LoVo (cell line): ENCODE measurements at regions not wholly inside any gene's neighbourhood (a gene's known extent, or its start where the extent isn't known, plus 50 kb on each side); places are given as distances from the start of the nearest gene placed in this dataset.

Experiments used
- DNase-seq: peaks from one replicate; pipeline ENCODE4 v3.0.0-alpha.2; 2016; ENCODE audit warnings: low spot score

- DNase-seq: no peak
Observed at GRCh38 chr2:7722212-7722910, 805.1 kb downstream of the RNF144A start.

GRCh38 chr2:7724336-7724735 is 807.1 kb downstream of the RNF144A start:
- no peak for DNase-seq

GRCh38 chr2:7725171-7725849 is 808.1 kb downstream of the RNF144A start:
- no peak for DNase-seq

DNA sequence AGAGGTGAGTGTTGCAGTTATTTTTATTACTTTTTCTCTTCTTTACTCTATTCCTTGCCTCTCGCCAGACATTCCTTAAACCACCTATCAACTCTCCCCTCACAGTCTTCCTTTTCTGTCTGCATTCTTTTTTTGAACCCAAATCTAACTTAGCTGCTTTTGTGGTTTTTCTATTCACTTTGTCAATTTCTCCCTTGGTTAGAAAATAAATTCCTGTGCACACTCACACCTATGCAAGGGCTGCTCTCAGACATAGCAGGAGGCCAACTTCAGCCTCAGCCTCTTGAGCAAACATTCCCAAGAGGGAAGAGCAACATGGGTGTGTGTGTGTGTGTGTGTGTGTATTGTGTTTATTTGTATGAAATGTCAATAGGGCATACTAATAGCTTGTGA is 808.6 kb downstream of the RNF144A start:
- no peak for DNase-seq

- DNase-seq: no peak
Observed at GRCh38 chr2:7726989-7727388, 809.8 kb downstream of the RNF144A start.

- DNase-seq: no peak
Observed at GRCh38 chr2:7728388-7728787, 811.2 kb downstream of the RNF144A start.

DNA sequence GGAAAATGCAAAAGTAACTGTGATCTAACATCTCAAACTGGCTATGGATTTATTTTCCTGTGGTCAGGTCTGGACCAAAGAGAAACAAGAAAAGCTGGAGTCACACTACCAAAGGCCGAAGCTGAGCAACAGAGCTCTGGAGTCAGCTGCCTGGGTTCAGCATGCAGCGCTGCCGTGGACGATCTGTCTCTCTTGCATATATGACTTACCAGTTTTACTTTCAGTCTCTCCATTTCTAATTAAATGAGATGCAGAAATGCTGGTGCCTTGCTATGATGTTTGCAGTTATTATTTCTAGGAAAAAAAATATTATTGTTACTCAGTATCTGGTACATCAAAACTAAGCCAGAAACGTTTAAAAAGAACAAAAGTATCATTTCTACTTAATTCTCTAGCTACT is 813.2 kb downstream of the RNF144A start:
- DNase-seq: no peak

DNA sequence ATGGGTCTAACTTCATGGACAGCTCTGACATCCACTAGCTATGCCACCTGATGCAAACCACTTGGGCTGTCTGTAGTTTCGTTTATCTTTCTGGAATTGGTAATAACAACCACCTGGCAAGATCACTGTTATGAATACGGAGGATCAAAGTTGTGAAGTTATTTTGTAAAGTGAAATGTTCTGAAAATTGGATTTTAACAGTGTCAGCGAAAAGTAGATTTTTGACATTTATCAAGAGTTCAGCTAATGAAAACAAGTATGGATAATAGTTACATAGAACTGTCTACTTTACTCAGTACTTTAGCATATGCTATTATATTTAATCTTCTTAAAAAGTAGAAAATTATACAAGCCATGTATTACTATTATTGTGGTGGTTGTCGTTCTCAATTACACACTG is 813.8 kb downstream of the RNF144A start:
- DNase-seq: no peak

GRCh38 chr2:7732497-7732896 is 815.3 kb downstream of the RNF144A start:
- DNase-seq: no peak

DNA sequence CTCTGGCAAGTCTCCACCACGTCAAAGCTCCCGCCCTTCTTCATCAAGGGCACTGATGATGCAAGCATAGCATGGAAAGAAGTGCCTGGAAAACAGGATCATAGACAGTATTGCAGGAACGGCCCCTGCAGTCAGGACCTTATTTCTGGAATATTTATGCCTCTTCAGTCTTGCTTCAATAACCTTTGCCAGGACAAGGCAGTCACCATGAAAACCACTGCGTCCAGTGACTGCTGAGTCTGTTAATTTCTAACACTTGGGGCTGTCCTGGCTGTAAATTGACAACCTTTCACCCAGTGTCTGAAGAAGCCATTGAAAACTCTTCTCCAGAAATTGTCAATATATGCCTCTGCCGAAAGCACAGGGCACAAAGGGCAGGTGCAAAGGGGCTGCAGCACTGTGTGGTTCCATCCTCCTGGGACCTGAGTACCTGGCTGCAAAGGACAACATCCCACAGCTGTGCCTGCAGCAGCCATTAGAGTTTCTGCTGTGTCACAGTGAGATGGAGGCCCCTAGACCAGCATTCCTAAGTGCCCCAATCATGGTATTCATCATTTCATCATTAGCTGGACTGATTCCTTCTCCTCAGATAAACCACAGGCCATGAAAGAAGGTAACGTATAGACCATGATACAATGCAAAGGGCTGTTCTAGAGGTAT is 819.6 kb downstream of the RNF144A start:
- DNase-seq: no peak

DNA sequence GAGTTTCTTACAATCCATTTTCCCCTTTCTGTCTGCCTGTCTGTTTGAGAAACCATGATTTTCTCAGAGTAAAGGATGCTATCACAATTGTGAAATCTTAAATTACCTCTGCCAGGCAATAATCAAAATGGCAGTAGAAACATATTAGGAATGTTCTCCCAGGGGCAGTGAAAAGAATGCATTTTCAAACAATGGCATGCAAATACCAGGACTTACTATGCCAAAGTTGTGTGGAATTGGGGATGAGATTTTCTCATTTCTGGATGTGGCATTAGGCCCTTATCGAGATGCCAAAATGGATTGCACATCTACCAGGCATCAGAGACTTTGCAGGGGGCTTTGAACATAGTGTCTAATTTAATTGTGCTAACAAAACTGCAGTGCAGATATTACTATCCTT is 821.4 kb downstream of the RNF144A start:
- DNase-seq: no peak

GRCh38 chr2:7740114-7740513 is 822.9 kb downstream of the RNF144A start:
- DNase-seq: no peak

- DNase-seq: no peak
Observed at GRCh38 chr2:7742301-7742700, 825.1 kb downstream of the RNF144A start.

- no peak for DNase-seq
Observed at GRCh38 chr2:7744827-7745226, 827.6 kb downstream of the RNF144A start.

GRCh38 chr2:7745369-7745768 is 828.2 kb downstream of the RNF144A start:
- no peak for DNase-seq

DNA sequence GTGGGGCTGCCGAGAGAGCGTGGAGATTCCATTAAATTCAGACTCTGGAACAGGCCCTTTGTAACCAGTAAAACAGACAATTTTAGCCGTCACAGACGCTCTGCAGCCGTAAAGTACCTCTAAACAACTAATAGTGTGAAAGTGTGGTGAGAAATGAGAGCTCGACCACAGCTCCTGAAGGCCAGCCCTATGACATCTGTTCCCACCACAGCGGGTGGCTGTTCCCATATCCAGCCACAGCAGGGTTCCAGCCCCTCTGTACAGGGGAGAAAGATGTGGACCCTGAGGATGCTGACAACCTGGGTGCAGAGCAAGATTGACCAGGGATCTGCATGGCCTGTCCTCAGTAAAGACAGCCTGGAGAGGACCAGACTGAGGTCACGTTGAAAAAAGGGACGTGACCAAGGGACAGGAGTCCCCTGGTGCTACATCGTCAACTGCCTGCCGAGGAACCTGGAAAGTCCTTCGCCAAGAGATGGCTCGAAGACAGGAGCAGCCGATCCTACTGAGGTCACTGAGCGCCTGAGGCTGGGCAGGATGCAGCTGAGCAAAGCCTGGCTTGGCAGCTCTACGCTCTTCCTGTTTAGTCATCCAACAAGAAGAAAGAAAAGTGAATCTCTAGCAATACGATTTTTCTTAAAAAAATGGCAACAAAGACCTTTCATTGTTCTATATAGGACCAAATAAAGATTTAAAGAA is 831.7 kb downstream of the RNF144A start:
- DNase-seq: no peak

- DNase-seq: no peak
Observed at GRCh38 chr2:7749895-7750559, 832.8 kb downstream of the RNF144A start.

- DNase-seq: no peak
Observed at GRCh38 chr2:7752291-7752690, 835.1 kb downstream of the RNF144A start.

- no peak for DNase-seq
Observed at GRCh38 chr2:7753777-7754176, 836.6 kb downstream of the RNF144A start.

- DNase-seq: no peak
Observed at GRCh38 chr2:7755879-7756278, 838.7 kb downstream of the RNF144A start.

DNA sequence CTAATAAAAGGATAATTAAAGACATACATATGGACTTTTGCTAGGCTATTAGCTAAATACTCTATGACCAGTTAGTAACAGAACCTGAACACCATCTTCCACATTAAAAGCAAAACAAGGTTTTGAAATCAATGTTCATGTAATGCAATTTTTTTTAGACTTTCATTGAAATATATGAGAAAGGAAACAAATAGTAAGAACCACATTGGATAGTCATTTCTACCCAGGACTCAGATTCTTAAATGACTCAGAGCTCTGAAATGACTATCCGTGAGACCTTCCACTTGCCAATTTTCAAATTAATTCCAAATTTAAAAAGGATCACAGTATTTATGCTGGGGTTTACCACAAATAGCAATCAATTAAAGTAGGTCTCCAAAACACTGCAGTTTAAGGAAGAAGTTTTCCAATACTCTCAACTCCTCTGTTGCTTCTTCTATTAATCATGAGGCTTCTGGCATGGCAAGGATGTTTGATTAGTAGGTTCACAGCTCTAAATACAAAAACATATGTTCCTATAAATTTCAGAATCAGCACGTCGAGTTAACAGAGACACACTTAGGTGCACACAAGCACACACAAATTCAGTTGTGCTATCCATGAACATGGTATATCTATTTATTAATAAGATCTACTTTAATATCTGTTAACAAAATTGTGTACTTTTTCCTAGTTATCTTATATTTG is 841.0 kb downstream of the RNF144A start:
- no peak for DNase-seq

GRCh38 chr2:7759898-7760297 is 842.7 kb downstream of the RNF144A start:
- no peak for DNase-seq
